NCI-H1436 (cell line): ENCODE measurements at regions not wholly inside any gene's neighbourhood (a gene's known extent, or its start where the extent isn't known, plus 50 kb on each side); places are given as distances from the start of the nearest gene placed in this dataset.

Experiments used
- DNase-seq: peaks from one replicate; lab custom pipeline; 2025; lab: John Stamatoyannopoulos, UW

- no peak for DNase-seq
These were observed 96.3 kb upstream of the RNF152 start for GRCh38 chr18:61989138-61989537.

GRCh38 chr18:61988100-61988499, 95.3 kb upstream of the RNF152 start:
- no peak for DNase-seq

- no peak for DNase-seq
These were observed 92.9 kb upstream of the RNF152 start for GRCh38 chr18:61985681-61986080.

- no peak for DNase-seq
These were observed 91.5 kb upstream of the RNF152 start for GRCh38 chr18:61984349-61984748.

GRCh38 chr18:61982475-61982874, 89.7 kb upstream of the RNF152 start:
- no peak for DNase-seq

GRCh38 chr18:61980355-61980754, 87.5 kb upstream of the RNF152 start:
- DNase-seq = no peak

GRCh38 chr18:61975526-61976326, 82.9 kb upstream of the RNF152 start:
- DNase-seq = no peak

- DNase-seq = no peak
These were observed 80.7 kb upstream of the RNF152 start for GRCh38 chr18:61973273-61974115.

- DNase-seq = no peak
These were observed 79.8 kb upstream of the RNF152 start for GRCh38 chr18:61972389-61973264.

GRCh38 chr18:61967252-61967891, 74.6 kb upstream of the RNF152 start:
- DNase-seq = no peak

- DNase-seq = no peak
These were observed 72.5 kb upstream of the RNF152 start for GRCh38 chr18:61965311-61965710.

- no peak for DNase-seq
These were observed 71.8 kb upstream of the RNF152 start for GRCh38 chr18:61964616-61965015.

- no peak for DNase-seq
These were observed 70.9 kb upstream of the RNF152 start for GRCh38 chr18:61963705-61964104.

GRCh38 chr18:61957801-61958516, 65.2 kb upstream of the RNF152 start:
- DNase-seq = no peak

- DNase-seq = no peak
These were observed 62.8 kb upstream of the RNF152 start for GRCh38 chr18:61955644-61956043.

GRCh38 chr18:61954096-61954746, 61.4 kb upstream of the RNF152 start:
- no peak for DNase-seq

- DNase-seq = no peak
These were observed 60.8 kb upstream of the RNF152 start for GRCh38 chr18:61953641-61954040.

GRCh38 chr18:61953161-61953560, 60.4 kb upstream of the RNF152 start:
- no peak for DNase-seq

GRCh38 chr18:61951396-61951795, 58.6 kb upstream of the RNF152 start:
- DNase-seq = no peak

GRCh38 chr18:61950371-61950770, 57.6 kb upstream of the RNF152 start:
- DNase-seq = no peak

- no peak for DNase-seq
These were observed 57.1 kb upstream of the RNF152 start for GRCh38 chr18:61949946-61950345.
